ENCODE measurements at regions not wholly inside any gene's neighbourhood (a gene's known extent, or its start where the extent isn't known, plus 50 kb on each side); places are given as distances from the start of the nearest gene placed in this dataset.

DNA sequence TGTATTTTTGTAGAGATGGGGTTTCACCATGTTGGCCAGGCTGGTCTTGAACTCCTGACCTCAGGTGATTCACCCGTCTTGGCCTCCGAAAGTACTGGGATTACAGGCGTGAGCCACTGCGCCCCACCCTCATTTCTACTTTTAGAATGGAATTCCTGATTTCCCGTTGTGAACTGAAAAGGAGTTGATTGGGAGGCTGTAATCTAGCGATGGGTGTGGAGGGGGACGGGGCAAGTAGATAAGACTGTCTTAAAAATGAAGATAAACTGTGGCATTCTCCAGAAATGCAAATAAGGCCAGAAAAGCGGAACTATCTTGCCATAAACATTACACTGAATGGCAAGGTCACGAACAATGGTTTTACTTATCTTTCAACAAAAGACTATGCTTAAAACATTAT lies 135.4 kb downstream of the TRIB2 start:
- Histone ChIP-seq H3K4me1 (ENCODE audit: insufficient read depth, low read length) (no peaks in the 10 kb centered on the region), H2AFZ (ENCODE audit: low read length) (no peak overlapping the region), H3K9ac (ENCODE audit: insufficient read depth, low read depth, low read length) (no peak overlapping the region), H4K20me1 (ENCODE audit: insufficient read depth, low read length) (no peaks in the 10 kb centered on the region), H3K27ac (ENCODE audit: extremely low read length, insufficient read depth, low read length) (no peak overlapping the region), H3K4me2 (ENCODE audit: low read depth, low read length) (no peak overlapping the region), H3K36me3 (replicated peaks in 1 of 2; ENCODE audit: control insufficient read depth in 1 of 2, insufficient read depth in 2 of 2, low read length in 2 of 2) (no peaks in the 10 kb centered on the region), H3K27me3 (ENCODE audit: control insufficient read depth in 1 of 2, insufficient read depth in 2 of 2, low read length in 2 of 2) (no peaks in the 10 kb centered on the region; a peak in 1 of 5 replicates), H3K9me3 (ENCODE audit: low read length) (peaks cover 58% of the 10 kb centered on the region), H3K79me2 (ENCODE audit: insufficient read depth, low read length) (no peaks in the 10 kb centered on the region), H3K4me3 (replicated peaks in 1 of 3; ENCODE audit: insufficient read depth in 1 of 3, low read depth in 2 of 3, low read length in 3 of 3) (no peak overlapping the region)
- in situ Hi-C loops (cut with HindIII; ENCODE audit: extremely low pct_ligation_motif_present, low pct_unique_long_range_greater_than_20kb): no loop called here
- POLR2A ChIA-PET: no interaction called here
- no peak for TF ChIP-seq NCOA2 (CRISPR knock-in tag; IDR thresholded peaks at IDR 0.05)
- TF ChIP-seq NFATC3 (CRISPR knock-in tag; IDR thresholded peaks at IDR 0.05): no peak
- TF ChIP-seq, protein P1, sequence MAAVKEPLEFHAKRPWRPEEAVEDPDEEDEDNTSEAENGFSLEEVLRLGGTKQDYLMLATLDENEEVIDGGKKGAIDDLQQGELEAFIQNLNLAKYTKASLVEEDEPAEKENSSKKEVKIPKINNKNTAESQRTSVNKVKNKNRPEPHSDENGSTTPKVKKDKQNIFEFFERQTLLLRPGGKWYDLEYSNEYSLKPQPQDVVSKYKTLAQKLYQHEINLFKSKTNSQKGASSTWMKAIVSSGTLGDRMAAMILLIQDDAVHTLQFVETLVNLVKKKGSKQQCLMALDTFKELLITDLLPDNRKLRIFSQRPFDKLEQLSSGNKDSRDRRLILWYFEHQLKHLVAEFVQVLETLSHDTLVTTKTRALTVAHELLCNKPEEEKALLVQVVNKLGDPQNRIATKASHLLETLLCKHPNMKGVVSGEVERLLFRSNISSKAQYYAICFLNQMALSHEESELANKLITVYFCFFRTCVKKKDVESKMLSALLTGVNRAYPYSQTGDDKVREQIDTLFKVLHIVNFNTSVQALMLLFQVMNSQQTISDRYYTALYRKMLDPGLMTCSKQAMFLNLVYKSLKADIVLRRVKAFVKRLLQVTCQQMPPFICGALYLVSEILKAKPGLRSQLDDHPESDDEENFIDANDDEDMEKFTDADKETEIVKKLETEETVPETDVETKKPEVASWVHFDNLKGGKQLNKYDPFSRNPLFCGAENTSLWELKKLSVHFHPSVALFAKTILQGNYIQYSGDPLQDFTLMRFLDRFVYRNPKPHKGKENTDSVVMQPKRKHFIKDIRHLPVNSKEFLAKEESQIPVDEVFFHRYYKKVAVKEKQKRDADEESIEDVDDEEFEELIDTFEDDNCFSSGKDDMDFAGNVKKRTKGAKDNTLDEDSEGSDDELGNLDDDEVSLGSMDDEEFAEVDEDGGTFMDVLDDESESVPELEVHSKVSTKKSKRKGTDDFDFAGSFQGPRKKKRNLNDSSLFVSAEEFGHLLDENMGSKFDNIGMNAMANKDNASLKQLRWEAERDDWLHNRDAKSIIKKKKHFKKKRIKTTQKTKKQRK (IDR thresholded peaks at IDR 0.05; ENCODE audit: low read length): no peak
- TF ChIP-seq ZFP37 (CRISPR knock-in tag; IDR thresholded peaks at IDR 0.05; ENCODE audit: borderline replicate concordance): no peak
- no peak for TF ChIP-seq SNAPC2 (CRISPR knock-in tag; IDR thresholded peaks at IDR 0.05)
- TF ChIP-seq, protein P2, sequence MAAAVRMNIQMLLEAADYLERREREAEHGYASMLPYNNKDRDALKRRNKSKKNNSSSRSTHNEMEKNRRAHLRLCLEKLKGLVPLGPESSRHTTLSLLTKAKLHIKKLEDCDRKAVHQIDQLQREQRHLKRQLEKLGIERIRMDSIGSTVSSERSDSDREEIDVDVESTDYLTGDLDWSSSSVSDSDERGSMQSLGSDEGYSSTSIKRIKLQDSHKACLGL (CRISPR knock-in tag; IDR thresholded peaks at IDR 0.05): no peak
- TF ChIP-seq SCMH1 (CRISPR knock-in tag; IDR thresholded peaks at IDR 0.05; ENCODE audit: borderline replicate concordance): no peak
- no peak for TF ChIP-seq SATB2 (CRISPR knock-in tag; IDR thresholded peaks at IDR 0.05)
- TF ChIP-seq, protein P3, sequence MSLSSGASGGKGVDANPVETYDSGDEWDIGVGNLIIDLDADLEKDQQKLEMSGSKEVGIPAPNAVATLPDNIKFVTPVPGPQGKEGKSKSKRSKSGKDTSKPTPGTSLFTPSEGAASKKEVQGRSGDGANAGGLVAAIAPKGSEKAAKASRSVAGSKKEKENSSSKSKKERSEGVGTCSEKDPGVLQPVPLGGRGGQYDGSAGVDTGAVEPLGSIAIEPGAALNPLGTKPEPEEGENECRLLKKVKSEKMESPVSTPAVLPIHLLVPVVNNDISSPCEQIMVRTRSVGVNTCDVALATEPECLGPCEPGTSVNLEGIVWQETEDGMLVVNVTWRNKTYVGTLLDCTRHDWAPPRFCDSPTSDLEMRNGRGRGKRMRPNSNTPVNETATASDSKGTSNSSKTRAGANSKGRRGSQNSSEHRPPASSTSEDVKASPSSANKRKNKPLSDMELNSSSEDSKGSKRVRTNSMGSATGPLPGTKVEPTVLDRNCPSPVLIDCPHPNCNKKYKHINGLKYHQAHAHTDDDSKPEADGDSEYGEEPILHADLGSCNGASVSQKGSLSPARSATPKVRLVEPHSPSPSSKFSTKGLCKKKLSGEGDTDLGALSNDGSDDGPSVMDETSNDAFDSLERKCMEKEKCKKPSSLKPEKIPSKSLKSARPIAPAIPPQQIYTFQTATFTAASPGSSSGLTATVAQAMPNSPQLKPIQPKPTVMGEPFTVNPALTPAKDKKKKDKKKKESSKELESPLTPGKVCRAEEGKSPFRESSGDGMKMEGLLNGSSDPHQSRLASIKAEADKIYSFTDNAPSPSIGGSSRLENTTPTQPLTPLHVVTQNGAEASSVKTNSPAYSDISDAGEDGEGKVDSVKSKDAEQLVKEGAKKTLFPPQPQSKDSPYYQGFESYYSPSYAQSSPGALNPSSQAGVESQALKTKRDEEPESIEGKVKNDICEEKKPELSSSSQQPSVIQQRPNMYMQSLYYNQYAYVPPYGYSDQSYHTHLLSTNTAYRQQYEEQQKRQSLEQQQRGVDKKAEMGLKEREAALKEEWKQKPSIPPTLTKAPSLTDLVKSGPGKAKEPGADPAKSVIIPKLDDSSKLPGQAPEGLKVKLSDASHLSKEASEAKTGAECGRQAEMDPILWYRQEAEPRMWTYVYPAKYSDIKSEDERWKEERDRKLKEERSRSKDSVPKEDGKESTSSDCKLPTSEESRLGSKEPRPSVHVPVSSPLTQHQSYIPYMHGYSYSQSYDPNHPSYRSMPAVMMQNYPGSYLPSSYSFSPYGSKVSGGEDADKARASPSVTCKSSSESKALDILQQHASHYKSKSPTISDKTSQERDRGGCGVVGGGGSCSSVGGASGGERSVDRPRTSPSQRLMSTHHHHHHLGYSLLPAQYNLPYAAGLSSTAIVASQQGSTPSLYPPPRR (CRISPR knock-in tag; IDR thresholded peaks at IDR 0.05; ENCODE audit: borderline replicate concordance): no peak
- no peak for TF ChIP-seq ARNTL (CRISPR knock-in tag; IDR thresholded peaks at IDR 0.05)
- TF ChIP-seq MXD4 (CRISPR knock-in tag; IDR thresholded peaks at IDR 0.05): no peak
- no peak for TF ChIP-seq ZFX (CRISPR knock-in tag; IDR thresholded peaks at IDR 0.05; ENCODE audit: low read depth)
- no peak for DNase-seq (ENCODE audit: low spot score)
- no TSS peak for BruUV-seq (replicated peaks)
- CTCF ChIA-PET (ENCODE audit: low intra/inter-chr PET ratio, low total read pairs): no interaction called here
- no peak for FAIRE-seq
- no peak for ATAC-seq
- intact Hi-C loops (cut with micrococcal nuclease; ENCODE audit: unreplicated experiment): no loop called here
- 54% methylated on average over 9 of the region's 9 CpGs for WGBS (ENCODE audit: low lambda C conversion rate)

Data from HepG2 (cell line).